GM12878 (cell line): ENCODE measurements at regions not wholly inside any gene's neighbourhood (a gene's known extent, or its start where the extent isn't known, plus 50 kb on each side); places are given as distances from the start of the nearest gene placed in this dataset.
"Not testable (repeated sequence)": the region's sequence is repeated elsewhere in the genome, so short reads cannot be mapped to it uniquely, and the experiment has no call there.

Experiments used
- ATAC-seq: fragments of 200-7000 bp; cut with Tn5 transposase; 3 replicates; pipeline ENCODE4 v1.9.1; 2020; ENCODE audit warnings: mild to moderate bottlenecking, moderate library complexity
- BruUV-seq: library from RNA; stranded (reverse); fragments of 400-500 nt; replicated peaks from 2 replicates; lab custom pipeline; 2021; lab: Mats Ljungman, UMichigan
- CTCF ChIA-PET: fragments of 300-600 bp; sonication (Branson Sonifier 250); formaldehyde crosslinking; extraction: SDS; loops from one replicate; lab custom pipeline; 2021; ENCODE audit warnings: inconsistent platforms; lab: Yijun Ruan, JAX
- POLR2A ChIA-PET: fragments of 350-600 bp; formaldehyde crosslinking; extraction: SDS; loops from one replicate; lab custom pipeline; 2021; ENCODE audit warnings: inconsistent platforms; lab: Charles Lee
- RAD21 ChIA-PET: fragments of 300-600 bp; sonication (Branson Sonifier 250); formaldehyde crosslinking; loops from one replicate; lab custom pipeline; 2023; ENCODE audit warnings: antibody characterized with exemption; ENCODE audit not compliant: unreplicated experiment; lab: Charles Lee
- SMC1A ChIA-PET: fragments of 300-600 bp; sonication (Branson Sonifier 250); formaldehyde crosslinking; loops from one replicate; lab custom pipeline; 2023; ENCODE audit not compliant: unreplicated experiment, uncharacterized antibody; lab: Charles Lee
- DNase-seq: peaks from one replicate; pipeline ENCODE4 v3.0.0-alpha.2; 2011; ENCODE audit warnings: low read depth, low spot score
- FAIRE-seq: peaks from 3 replicates; lab custom pipeline; 2011; peaks lifted over from hg19 to GRCh38; lab: Jason Lieb, UNC
- H2AFZ ChIP-seq: 2 replicates; pipeline ENCODE4 v1.6.0; 2011; ENCODE audit warnings: low read depth, low read length, control low read depth; ENCODE audit not compliant: control insufficient read depth
- H3K27ac ChIP-seq: 2 replicates; pipeline ENCODE4 v1.5.1; 2011; ENCODE audit warnings: control low read depth; ENCODE audit not compliant: control insufficient read depth, insufficient read depth
- H3K27me3 ChIP-seq, 2 experiments: replicated peaks in 1 of 2; 2 replicates each; pipeline versions ENCODE4 v1.6.0 to v1.6.1; 2011; ENCODE audit warnings: low read length in 1 of 2; ENCODE audit not compliant: control insufficient read depth in 2 of 2, insufficient read depth in 2 of 2
- H3K36me3 ChIP-seq, 2 experiments: 2 replicates each; pipeline ENCODE4 v1.5.1; 2011; ENCODE audit warnings: low read length in 1 of 2; ENCODE audit not compliant: control insufficient read depth in 2 of 2, insufficient read depth in 2 of 2
- H3K4me1 ChIP-seq: 2 replicates; pipeline ENCODE4 v1.6.1; 2011; ENCODE audit warnings: mild to moderate bottlenecking, low read length, moderate library complexity, mixed read lengths; ENCODE audit not compliant: control insufficient read depth, insufficient read depth
- H3K4me2 ChIP-seq: 2 replicates; pipeline ENCODE4 v1.6.0; 2011; ENCODE audit warnings: control low read depth; ENCODE audit not compliant: control insufficient read depth, insufficient read depth
- H3K4me3 ChIP-seq: fragments of 200-600 bp; sonication (generic); 2 replicates; pipeline ENCODE4 v1.5.1; 2016
- H3K79me2 ChIP-seq: 2 replicates; pipeline ENCODE4 v1.6.0; 2011; ENCODE audit warnings: low read length; ENCODE audit not compliant: control insufficient read depth, insufficient read depth
- H3K9ac ChIP-seq: 2 replicates; pipeline ENCODE4 v1.8.0; 2011; ENCODE audit warnings: low read length, control low read depth, mixed read lengths; ENCODE audit not compliant: control insufficient read depth, insufficient read depth
- H3K9me3 ChIP-seq: replicated peaks from 3 replicates; pipeline ENCODE4 v1.5.1; 2011; ENCODE audit warnings: mild to moderate bottlenecking, low read length; ENCODE audit not compliant: control insufficient read depth, insufficient read depth
- H4K20me1 ChIP-seq: 2 replicates; pipeline ENCODE4 v1.6.0; 2011; ENCODE audit not compliant: control insufficient read depth, insufficient read depth
- EED ChIP-seq: sonication (generic); IDR thresholded peaks from 2 replicates; pipeline ENCODE4 v1.6.1; 2016; ENCODE audit warnings: antibody characterized with exemption, low read depth
- MTA2 ChIP-seq: fragments of 450-650 bp; IDR thresholded peaks from 2 replicates; pipeline ENCODE4 v1.6.1; 2016; ENCODE audit warnings: low read depth, mild to moderate bottlenecking, moderate library complexity
- NKRF ChIP-seq: fragments of 450-650 bp; conservative IDR thresholded peaks from 2 replicates; pipeline ENCODE4 v1.6.1; 2017; ENCODE audit warnings: mild to moderate bottlenecking, moderate library complexity
- SMC3 ChIP-seq: IDR thresholded peaks from 2 replicates; pipeline ENCODE4 v1.6.1; 2011; ENCODE audit warnings: low read length, improper control_type of control experiment, borderline replicate concordance
- TBL1XR1 ChIP-seq: IDR thresholded peaks from 2 replicates; pipeline ENCODE4 v1.6.1; 2012; ENCODE audit warnings: low read depth, low read length, improper control_type of control experiment
- WGBS: methylation state at CpG from one replicate; pipeline ENCODE4 v1.1.6; 2016; ENCODE audit warnings: low lambda C conversion rate; ENCODE audit not compliant: insufficient replicate concordance, insufficient coverage; ENCODE audit errors: missing lambda C conversion rate; 5-methylcytosine and 5-hydroxymethylcytosine counted together
- in situ Hi-C: fragments of 300-500 bp; cut with MboI; formaldehyde crosslinking; loops from 9 replicates; pipeline ENCODE4 v1.14.3; 2018; ENCODE audit warnings: mixed read lengths
- intact Hi-C: fragments of 100-400 bp; cut with micrococcal nuclease; formaldehyde crosslinking; loops from one replicate; pipeline ENCODE4 v1.14.2; 2022; ENCODE audit not compliant: unreplicated experiment

DNA sequence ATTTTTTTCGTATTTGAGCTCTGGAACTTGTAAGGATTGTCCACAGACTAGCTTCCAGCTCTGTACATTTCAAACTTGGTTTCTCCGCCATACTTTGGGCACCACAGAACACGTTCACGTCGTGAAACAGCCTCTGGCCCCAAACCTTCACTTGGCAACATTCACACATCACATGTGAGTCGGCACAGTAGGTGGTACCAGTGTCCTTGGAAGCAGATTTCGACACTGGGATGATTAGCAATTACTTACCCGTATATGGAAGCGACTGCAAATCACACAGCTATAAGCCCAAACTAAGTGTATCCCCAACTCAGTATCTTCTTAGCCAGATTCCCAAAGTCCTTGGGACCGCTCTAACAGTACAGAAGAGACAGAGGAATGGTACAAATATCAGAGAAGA, 60.2 kb downstream of the MAFB start:
- no TSS peak for BruUV-seq
- in situ Hi-C loops, result no loop called here

DNA sequence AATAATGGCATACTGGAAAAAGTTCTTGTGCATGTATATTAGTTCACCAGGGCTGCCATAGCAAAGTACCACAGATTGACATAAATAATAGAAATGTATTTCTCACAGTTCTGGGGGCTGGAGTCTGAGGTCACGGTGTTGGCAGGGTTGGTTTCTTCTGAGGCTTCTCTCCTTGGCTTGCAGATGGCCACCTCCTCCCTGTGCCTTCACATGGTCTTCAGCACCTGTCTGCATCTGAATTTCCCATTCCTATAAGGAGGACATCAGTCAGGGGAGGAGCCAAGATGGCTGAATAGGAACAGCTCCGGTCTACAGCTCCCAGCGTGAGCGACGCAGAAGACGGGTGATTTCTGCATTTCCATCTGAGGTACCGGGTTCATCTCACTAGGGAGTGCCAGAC, 70.0 kb downstream of the MAFB start:
- H4K20me1 ChIP-seq, SMC1A ChIA-PET, RAD21 ChIA-PET, POLR2A ChIA-PET, H3K79me2 ChIP-seq, H2AFZ ChIP-seq, ATAC-seq, BruUV-seq, H3K9ac ChIP-seq, H3K27ac ChIP-seq, H3K27me3 ChIP-seq, H3K36me3 ChIP-seq, DNase-seq, H3K9me3 ChIP-seq, in situ Hi-C loops, CTCF ChIA-PET, H3K4me1 ChIP-seq, H3K4me2 ChIP-seq, H3K4me3 ChIP-seq, FAIRE-seq, intact Hi-C loops: not testable (repeated sequence)
- 63% methylated on average over 6 of the region's 7 CpGs for WGBS

More for the DNA sequence above, 60.2 kb downstream of the MAFB start:
- SMC1A ChIA-PET, result no interaction called here
- RAD21 ChIA-PET, result no interaction called here
- POLR2A ChIA-PET, result no interaction called here
- ATAC-seq, result no peak
- Histone ChIP-seq H3K27ac (no peak overlapping the region), H3K4me3 (no peak overlapping the region), H3K36me3 (no peaks in the 10 kb centered on the region), H3K4me2 (no peak overlapping the region), H3K79me2 (no peaks in the 10 kb centered on the region), H3K9ac (no peak overlapping the region), H3K27me3 (peaks cover 0 to 2% of the 10 kb centered on the region in 2 experiments; a peak in 1 of 4 replicates), H2AFZ (no peak overlapping the region), H4K20me1 (no peaks in the 10 kb centered on the region), H3K4me1 (no peaks in the 10 kb centered on the region), H3K9me3 (no peaks in the 10 kb centered on the region)
- no peak for DNase-seq
- FAIRE-seq, result no peak
- TF ChIP-seq NKRF (no peak), MTA2 (no peak), TBL1XR1 (no peak), EED (no peak), SMC3 (no peak)
- intact Hi-C loops, result no loop called here
- CTCF ChIA-PET, result interaction anchor here (0.7 kb wide), 1 partner anchor 469 kb away, joined by 3 read pairs; no protein-coding TSS in a partner anchor
- WGBS, result 30% methylated on average over 10 of the region's 10 CpGs
